HUDEP-2 (cell line): ENCODE measurements at regions not wholly inside any gene's neighbourhood (a gene's known extent, or its start where the extent isn't known, plus 50 kb on each side); places are given as distances from the start of the nearest gene placed in this dataset.
"Not testable (repeated sequence)": the region's sequence is repeated elsewhere in the genome, so short reads cannot be mapped to it uniquely, and the experiment has no call there.

ENCODE experiments used
- DNase-seq, 76 experiments: peaks; one replicate each; lab custom pipeline; 2025; ENCODE audit not compliant: unreplicated experiment in 76 of 76; lab: John Stamatoyannopoulos, UW

- no peak for DNase-seq
These were observed 242.6 kb upstream of the EDNRB start for GRCh38 chr13:78161266-78161665.

- no peak for DNase-seq
These were observed 242.2 kb upstream of the EDNRB start for GRCh38 chr13:78160793-78161192.

GRCh38 chr13:78152415-78152814 is 233.8 kb upstream of the EDNRB start:
- no peak for DNase-seq

GRCh38 chr13:78147905-78148304 is 229.3 kb upstream of the EDNRB start:
- DNase-seq: no peak

- DNase-seq: no peak
These were observed 226.6 kb upstream of the EDNRB start for GRCh38 chr13:78145276-78145675.

- no peak for DNase-seq
These were observed 221.1 kb upstream of the EDNRB start for GRCh38 chr13:78139765-78140164.

- no peak for DNase-seq
These were observed 220.1 kb upstream of the EDNRB start for GRCh38 chr13:78138756-78139155.

GRCh38 chr13:78137404-78138142 is 218.9 kb upstream of the EDNRB start:
- peak in 29 of 76 experiments; percentile 1 to 39 (median 11) for DNase-seq

GRCh38 chr13:78136966-78137365 is 218.3 kb upstream of the EDNRB start:
- no peak for DNase-seq

GRCh38 chr13:78133511-78133910 is 214.9 kb upstream of the EDNRB start:
- DNase-seq: no peak

GRCh38 chr13:78131811-78132210 is 213.2 kb upstream of the EDNRB start:
- no peak for DNase-seq

GRCh38 chr13:78131346-78131745 is 212.7 kb upstream of the EDNRB start:
- DNase-seq: no peak

- no peak for DNase-seq
These were observed 211.2 kb upstream of the EDNRB start for GRCh38 chr13:78129823-78130222.

- no peak for DNase-seq
These were observed 210.7 kb upstream of the EDNRB start for GRCh38 chr13:78129359-78129758.

- peak in 26 of 76 experiments; percentile 0 to 44 (median 18) for DNase-seq
These were observed 203.1 kb upstream of the EDNRB start for GRCh38 chr13:78121459-78122348.

- DNase-seq: no peak
These were observed 202.4 kb upstream of the EDNRB start for GRCh38 chr13:78121001-78121400.

GRCh38 chr13:78120144-78120543 is 201.5 kb upstream of the EDNRB start:
- not testable (repeated sequence) for DNase-seq

- DNase-seq: not testable (repeated sequence)
These were observed 198.4 kb upstream of the EDNRB start for GRCh38 chr13:78117070-78117469.

GRCh38 chr13:78105656-78106055 is 187.0 kb upstream of the EDNRB start:
- DNase-seq: no peak

GRCh38 chr13:78103936-78104335 is 185.3 kb upstream of the EDNRB start:
- no peak for DNase-seq

GRCh38 chr13:78102741-78103140 is 184.1 kb upstream of the EDNRB start:
- no peak for DNase-seq
